CD4-positive, CD25-positive, alpha-beta regulatory T cell (primary cell): ENCODE measurements at regions not wholly inside any gene's neighbourhood (a gene's known extent, or its start where the extent isn't known, plus 50 kb on each side); places are given as distances from the start of the nearest gene placed in this dataset.
"Not testable (repeated sequence)": the region's sequence is repeated elsewhere in the genome, so short reads cannot be mapped to it uniquely, and the experiment has no call there.

Source experiments
- ATAC-seq, 2 donors: fragments of 150-1000 bp; cut with Tn5 transposase; one replicate each; pipeline ENCODE4 v1.10.0; 2021; ENCODE audit warnings: low read depth in 2 of 2, moderate number of reproducible peaks in 2 of 2, moderate library complexity in 1 of 2
- DNase-seq, 3 donors: peaks; one replicate each; pipeline versions ENCODE4 v3.0.0 to v3.0.0-alpha.2; 2012 to 2022; ENCODE audit warnings: mixed read lengths in 1 of 3
- H3K27ac ChIP-seq: one replicate; pipeline ENCODE4 v1.7.0; 2013; ENCODE audit warnings: mild to moderate bottlenecking, low read length; ENCODE audit not compliant: insufficient read depth, poor library complexity, severe bottlenecking
- H3K27me3 ChIP-seq: one replicate; pipeline ENCODE4 v1.7.0; 2013; ENCODE audit warnings: low read length; ENCODE audit not compliant: control insufficient read depth, insufficient read depth
- H3K36me3 ChIP-seq: one replicate; pipeline ENCODE4 v1.7.0; 2013; ENCODE audit warnings: mild to moderate bottlenecking, low read length, moderate library complexity; ENCODE audit not compliant: control insufficient read depth, insufficient read depth
- H3K4me1 ChIP-seq: 2 replicates; pipeline ENCODE4 v1.7.0; 2013; ENCODE audit warnings: mild to moderate bottlenecking, low read length; ENCODE audit not compliant: insufficient read depth, control insufficient read depth, poor library complexity, severe bottlenecking
- H3K4me3 ChIP-seq: one replicate; pipeline ENCODE4 v1.7.0; 2013; ENCODE audit warnings: low read depth, mild to moderate bottlenecking, low read length, moderate library complexity
- H3K9me3 ChIP-seq, 2 experiments: 1 replicate in 1 of 2; 2 replicates in 1 of 2; pipeline ENCODE4 v1.7.0; 2013; ENCODE audit warnings: low read length in 2 of 2, mild to moderate bottlenecking in 1 of 2, moderate library complexity in 1 of 2; ENCODE audit not compliant: control insufficient read depth in 2 of 2
- H3K27ac Mint-ChIP-seq, 3 donors: one replicate each; pipeline ENCODE4 v1.8.0; 2020 to 2022; ENCODE audit warnings: mild to moderate bottlenecking in 3 of 3, mixed read lengths in 3 of 3, moderate library complexity in 2 of 3
- H3K27me3 Mint-ChIP-seq: one replicate; pipeline ENCODE4 v1.8.0; 2022; ENCODE audit warnings: mild to moderate bottlenecking, mixed read lengths
- H3K36me3 Mint-ChIP-seq: one replicate; pipeline ENCODE4 v1.8.0; 2020; ENCODE audit warnings: mixed read lengths
- H3K4me1 Mint-ChIP-seq, 4 donors: one replicate each; pipeline ENCODE4 v1.8.0; 2020 to 2022; ENCODE audit warnings: mixed read lengths in 4 of 4, mild to moderate bottlenecking in 1 of 4
- H3K4me3 Mint-ChIP-seq, 4 donors: one replicate each; pipeline ENCODE4 v1.8.0; 2020 to 2022; ENCODE audit warnings: mild to moderate bottlenecking in 4 of 4, mixed read lengths in 4 of 4, moderate library complexity in 3 of 4
- H3K9me3 Mint-ChIP-seq, 7 donors: one replicate each; pipeline ENCODE4 v1.8.0; 2020 to 2022; ENCODE audit warnings: mixed read lengths in 7 of 7, mild to moderate bottlenecking in 3 of 7, moderate library complexity in 2 of 7

DNA sequence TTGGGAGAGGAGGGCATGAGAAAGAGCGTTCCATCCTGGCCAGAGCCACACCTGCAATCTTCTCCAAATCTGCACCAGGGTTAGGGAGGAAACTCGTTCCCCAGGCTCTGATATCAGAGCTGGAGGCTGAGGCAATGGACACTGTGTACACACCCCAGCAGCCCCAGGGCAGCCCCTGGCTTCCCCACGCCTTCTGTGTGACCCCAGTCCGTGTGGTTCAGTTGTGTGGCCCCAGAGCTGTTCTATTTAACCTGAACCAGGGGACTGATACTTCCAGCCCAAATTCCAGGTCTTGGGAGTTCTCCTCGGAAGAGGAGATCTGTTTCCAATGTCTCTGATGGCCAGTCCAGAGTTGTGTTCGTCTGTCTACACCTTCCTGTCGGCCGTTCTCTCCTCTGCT, 242.6 kb upstream of the EXOC2 start:
- DNase-seq (no peak), ATAC-seq (no peak)
- peaks cover 0 to 6% (median 0%) of the 10 kb centered on the region in 7 donors for H3K9me3 Mint-ChIP-seq
- H3K4me3 ChIP-seq: no peak overlapping the region
- no peaks in the 10 kb centered on the region for H3K36me3 Mint-ChIP-seq
- H3K27me3 Mint-ChIP-seq: no peaks in the 10 kb centered on the region
- H3K4me3 Mint-ChIP-seq: no peak overlapping the region
- H3K27ac ChIP-seq: no peak overlapping the region
- H3K9me3 ChIP-seq: no peaks in the 10 kb centered on the region
- H3K4me1 Mint-ChIP-seq: no peaks in the 10 kb centered on the region
- no peaks in the 10 kb centered on the region for H3K27me3 ChIP-seq
- H3K27ac Mint-ChIP-seq: no peak overlapping the region
- no peaks in the 10 kb centered on the region for H3K36me3 ChIP-seq
- no peaks in the 10 kb centered on the region for H3K4me1 ChIP-seq

- no peak for ATAC-seq
- Mint-ChIP-seq H3K36me3 (no peaks in the 10 kb centered on the region), H3K9me3 (peaks cover 0 to 6% (median 0%) of the 10 kb centered on the region in 7 donors), H3K27me3 (no peaks in the 10 kb centered on the region), H3K4me1 (no peaks in the 10 kb centered on the region), H3K27ac (no peak overlapping the region), H3K4me3 (no peak overlapping the region)
- H3K9me3 ChIP-seq: no peaks in the 10 kb centered on the region
- no peak for DNase-seq
- no peaks in the 10 kb centered on the region for H3K27me3 ChIP-seq
- no peaks in the 10 kb centered on the region for H3K4me1 ChIP-seq
- no peak overlapping the region for H3K4me3 ChIP-seq
- H3K27ac ChIP-seq: no peak overlapping the region
- no peaks in the 10 kb centered on the region for H3K36me3 ChIP-seq
These were observed 241.7 kb upstream of the EXOC2 start for GRCh38 chr6:934686-935085.

DNA sequence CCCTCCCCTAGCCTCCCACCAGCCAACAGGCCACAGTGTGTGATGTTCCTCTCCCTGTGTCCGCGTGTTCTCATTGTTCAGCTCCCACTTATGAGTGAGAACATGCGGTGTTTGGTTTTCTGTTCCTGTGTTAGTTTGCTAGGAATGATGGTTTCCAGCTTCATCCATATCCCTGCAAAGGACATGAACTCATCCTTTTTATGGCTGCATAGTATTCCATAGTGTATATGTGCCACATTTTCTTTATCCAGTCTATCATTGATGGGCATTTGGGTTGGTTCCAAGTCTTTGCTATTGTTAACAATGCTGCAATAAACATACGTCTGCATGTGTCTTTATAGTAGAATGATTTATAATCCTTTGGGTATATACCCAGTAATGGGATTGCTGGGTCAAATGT, 239.0 kb upstream of the EXOC2 start:
- H3K27ac ChIP-seq, H3K4me1 ChIP-seq, H3K27ac Mint-ChIP-seq, H3K4me1 Mint-ChIP-seq, H3K27me3 ChIP-seq, ATAC-seq, H3K36me3 Mint-ChIP-seq, H3K9me3 Mint-ChIP-seq, H3K4me3 ChIP-seq, H3K4me3 Mint-ChIP-seq, H3K27me3 Mint-ChIP-seq, H3K9me3 ChIP-seq, DNase-seq, H3K36me3 ChIP-seq: not testable (repeated sequence)

DNA sequence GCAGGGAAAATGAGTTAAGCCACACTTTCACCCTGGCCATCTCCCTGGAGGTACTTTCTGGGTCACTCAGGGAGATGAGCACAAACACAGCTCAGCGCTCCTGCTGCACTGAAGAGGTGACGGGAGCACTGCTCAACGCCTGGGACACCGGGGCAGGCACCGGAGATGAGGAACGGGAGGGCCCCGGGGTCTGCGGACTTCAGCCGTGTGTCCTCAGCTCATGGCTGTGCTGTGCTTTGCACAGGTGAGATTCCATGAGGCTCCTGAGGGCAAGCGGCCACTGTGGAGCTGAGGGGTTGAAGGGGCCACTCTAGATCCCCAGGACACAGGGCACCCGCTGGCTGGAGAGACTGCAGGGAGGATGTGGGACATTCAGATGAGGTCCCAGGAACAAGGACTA, 234.2 kb upstream of the EXOC2 start:
- H3K36me3 Mint-ChIP-seq: no peaks in the 10 kb centered on the region
- H3K4me3 Mint-ChIP-seq: no peak overlapping the region
- Histone ChIP-seq H3K4me1 (no peaks in the 10 kb centered on the region), H3K9me3 (peaks cover 0 to 2% of the 10 kb centered on the region in 2 experiments), H3K27ac (no peak overlapping the region), H3K36me3 (no peaks in the 10 kb centered on the region), H3K4me3 (no peak overlapping the region), H3K27me3 (no peaks in the 10 kb centered on the region)
- DNase-seq (no peak), ATAC-seq (no peak)
- no peaks in the 10 kb centered on the region for H3K4me1 Mint-ChIP-seq
- peaks cover 5% of the 10 kb centered on the region for H3K27me3 Mint-ChIP-seq
- peaks cover 0 to 10% (median 6%) of the 10 kb centered on the region in 7 donors for H3K9me3 Mint-ChIP-seq
- no peak overlapping the region for H3K27ac Mint-ChIP-seq

DNA sequence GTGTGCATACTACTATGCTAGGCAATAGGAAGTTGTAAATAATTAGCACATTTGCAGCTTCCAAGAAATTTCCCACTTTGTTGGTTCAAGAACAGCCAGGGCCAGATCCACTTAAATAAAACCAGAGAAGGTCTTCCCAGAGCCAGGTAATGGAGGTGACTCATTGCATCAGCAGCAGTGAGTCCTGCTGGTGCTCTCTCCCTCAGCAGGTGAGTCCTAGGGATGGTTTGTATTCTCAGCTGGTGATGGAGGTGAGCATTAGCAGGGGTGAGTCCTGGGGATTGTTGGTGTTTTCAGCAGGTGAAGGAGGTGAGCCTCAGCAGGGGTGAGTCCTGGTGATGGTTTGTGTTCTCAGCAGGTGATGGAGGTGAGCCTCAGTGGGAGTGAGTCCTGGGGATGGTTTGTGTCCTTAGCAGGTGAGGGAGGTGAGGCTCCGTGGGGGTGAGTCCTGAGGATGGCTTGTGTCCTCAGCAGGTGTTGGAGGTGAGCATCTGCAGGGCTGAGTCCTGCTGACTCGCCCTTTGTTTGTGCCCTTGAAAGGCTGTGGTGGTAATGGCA, 232.8 kb upstream of the EXOC2 start:
- no peaks in the 10 kb centered on the region for H3K36me3 ChIP-seq
- Mint-ChIP-seq H3K27me3 (peaks cover 5% of the 10 kb centered on the region), H3K4me1 (no peaks in the 10 kb centered on the region), H3K9me3 (peaks cover 0 to 13% (median 7%) of the 10 kb centered on the region in 7 donors), H3K4me3 (no peak overlapping the region), H3K27ac (no peak overlapping the region), H3K36me3 (no peaks in the 10 kb centered on the region)
- no peak overlapping the region for H3K27ac ChIP-seq
- H3K9me3 ChIP-seq: peaks cover 2 to 12% of the 10 kb centered on the region in 2 experiments
- DNase-seq (no peak), ATAC-seq (no peak)
- peaks cover 2% of the 10 kb centered on the region for H3K27me3 ChIP-seq
- H3K4me1 ChIP-seq: no peaks in the 10 kb centered on the region
- H3K4me3 ChIP-seq: no peak overlapping the region

- Mint-ChIP-seq H3K4me3 (no peak overlapping the region), H3K36me3 (no peaks in the 10 kb centered on the region), H3K27me3 (peaks cover 5% of the 10 kb centered on the region), H3K4me1 (no peaks in the 10 kb centered on the region), H3K27ac (no peak overlapping the region), H3K9me3 (peaks cover 0 to 20% (median 9%) of the 10 kb centered on the region in 7 donors)
- ATAC-seq: no peak
- Histone ChIP-seq H3K36me3 (no peaks in the 10 kb centered on the region), H3K27me3 (peaks cover 2% of the 10 kb centered on the region), H3K4me3 (no peak overlapping the region), H3K27ac (no peak overlapping the region), H3K9me3 (peaks cover 2 to 18% of the 10 kb centered on the region in 2 experiments), H3K4me1 (no peaks in the 10 kb centered on the region)
- DNase-seq: no peak
These were observed 231.7 kb upstream of the EXOC2 start for GRCh38 chr6:924661-925060.

GRCh38 chr6:921400-921799, 228.5 kb upstream of the EXOC2 start:
- peaks cover 2 to 18% of the 10 kb centered on the region in 2 experiments for H3K9me3 ChIP-seq
- Mint-ChIP-seq H3K9me3 (peaks cover 2 to 21% (median 5%) of the 10 kb centered on the region in 7 donors), H3K4me3 (no peak overlapping the region), H3K27me3 (peaks cover 19% of the 10 kb centered on the region), H3K27ac (no peak overlapping the region), H3K36me3 (peaks cover 6% of the 10 kb centered on the region), H3K4me1 (no peaks in the 10 kb centered on the region)
- no peaks in the 10 kb centered on the region for H3K36me3 ChIP-seq
- peaks cover 2% of the 10 kb centered on the region for H3K27me3 ChIP-seq
- H3K27ac ChIP-seq: no peak overlapping the region
- H3K4me3 ChIP-seq: no peak overlapping the region
- no peaks in the 10 kb centered on the region for H3K4me1 ChIP-seq
- ATAC-seq (no peak), DNase-seq (no peak)

- Mint-ChIP-seq H3K36me3 (peaks cover 6% of the 10 kb centered on the region), H3K9me3 (peaks cover 2 to 21% (median 5%) of the 10 kb centered on the region in 7 donors), H3K4me1 (no peaks in the 10 kb centered on the region), H3K27me3 (peaks cover 14% of the 10 kb centered on the region), H3K4me3 (no peak overlapping the region), H3K27ac (no peak overlapping the region)
- Histone ChIP-seq H3K9me3 (peaks cover 2 to 18% of the 10 kb centered on the region in 2 experiments), H3K27me3 (peaks cover 2% of the 10 kb centered on the region), H3K27ac (no peak overlapping the region), H3K36me3 (no peaks in the 10 kb centered on the region), H3K4me3 (no peak overlapping the region), H3K4me1 (no peaks in the 10 kb centered on the region)
- ATAC-seq: no peak
- no peak for DNase-seq
These were observed 227.6 kb upstream of the EXOC2 start for GRCh38 chr6:920512-920911.
